AG04449 (cell line): ENCODE measurements at regions not wholly inside any gene's neighbourhood (a gene's known extent, or its start where the extent isn't known, plus 50 kb on each side); places are given as distances from the start of the nearest gene placed in this dataset.

ENCODE experiments used
- CTCF ChIA-PET: fragments of 350-600 bp; formaldehyde crosslinking; extraction: SDS; loops from one replicate; lab custom pipeline; 2021; ENCODE audit warnings: antibody characterized with exemption; lab: Yijun Ruan, JAX
- POLR2A ChIA-PET: fragments of 400-600, 350-600 bp; formaldehyde crosslinking; extraction: SDS; loops from one replicate; lab custom pipeline; 2020; ENCODE audit warnings: antibody characterized with exemption, inconsistent platforms; lab: Yijun Ruan, JAX
- DNase-seq: peaks from one replicate; pipeline ENCODE4 v3.0.0-alpha.2; 2010; ENCODE audit warnings: low read depth, low spot score
- H3K4me3 ChIP-seq: 2 replicates; pipeline ENCODE4 v1.5.1; 2011; ENCODE audit warnings: low read depth, mild to moderate bottlenecking, control low read depth, low read length
- TF ChIP-seq, protein P1 (sequence below): IDR thresholded peaks from one replicate; pipeline ENCODE4 v1.5.1; 2011; ENCODE audit warnings: mild to moderate bottlenecking, moderate library complexity, low read length, control low read depth, inconsistent platforms; ENCODE audit not compliant: insufficient read depth; ENCODE audit errors: missing control alignments

DNA sequence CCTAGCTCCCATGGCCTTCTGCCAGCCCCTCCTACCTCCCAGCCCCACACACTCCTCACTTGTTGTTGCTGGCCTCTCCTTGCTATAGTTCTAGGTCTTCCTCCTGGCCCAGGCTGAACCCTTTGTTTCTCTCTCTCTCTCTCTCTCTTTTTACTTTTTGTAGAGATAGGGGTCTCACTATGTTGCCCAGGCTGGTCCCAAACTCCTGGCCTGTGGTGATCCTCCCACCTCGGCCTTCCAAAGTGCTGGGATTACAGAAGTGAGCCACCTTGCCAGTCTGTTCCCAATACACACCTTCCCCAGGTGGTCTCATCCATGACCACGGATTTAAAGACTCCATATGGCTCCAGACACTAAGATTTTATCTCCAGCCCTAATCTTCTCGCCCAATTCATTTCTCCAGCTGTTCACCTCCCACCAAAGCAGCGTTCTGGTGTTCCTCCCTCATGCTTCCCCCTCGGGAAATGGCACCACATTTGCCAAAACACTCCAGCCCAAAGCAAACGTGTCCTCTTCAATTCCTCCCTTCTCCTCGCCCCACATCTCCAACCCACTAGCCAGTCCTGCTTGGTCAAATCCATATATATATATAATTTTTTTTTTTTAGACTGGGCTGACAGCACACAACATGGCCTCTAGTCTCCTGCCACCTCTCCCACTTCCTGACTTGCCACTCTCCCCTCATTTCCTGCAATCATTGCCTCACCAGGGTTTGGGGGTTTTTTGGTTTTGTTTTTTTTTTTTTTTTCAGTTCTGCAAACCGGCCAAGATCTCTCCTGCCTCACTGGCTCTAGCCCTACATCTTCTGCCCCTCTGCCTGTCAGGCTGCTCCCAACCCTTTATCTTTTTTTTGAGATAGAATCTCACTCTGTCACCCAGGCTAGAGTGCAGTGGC lies 104.4 kb downstream of the NCR2 start:
- POLR2A ChIA-PET = no interaction called here
- no peak overlapping the region for H3K4me3 ChIP-seq

DNA sequence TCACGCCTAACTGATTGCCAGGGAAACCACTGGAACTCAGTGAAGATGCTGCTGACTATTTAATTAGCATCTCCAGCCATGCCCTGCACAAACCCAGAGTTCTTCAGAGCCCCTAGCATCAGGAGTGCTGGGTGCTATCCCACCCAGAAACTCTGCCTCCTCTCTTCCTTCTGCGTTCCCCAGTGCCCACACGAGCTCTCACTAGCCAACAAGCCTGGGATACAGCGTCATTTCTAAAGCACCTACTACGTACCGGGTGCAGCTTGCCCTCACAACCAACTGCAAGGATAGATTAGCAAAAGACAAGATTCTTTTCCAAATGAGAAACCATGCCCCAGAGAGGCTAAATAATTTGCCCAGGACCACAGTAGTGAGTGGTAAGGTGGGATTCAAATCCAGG lies 105.2 kb upstream of the FOXP4 start:
- no peak for DNase-seq
- no peak overlapping the region for H3K4me3 ChIP-seq
- TF ChIP-seq, protein P1, sequence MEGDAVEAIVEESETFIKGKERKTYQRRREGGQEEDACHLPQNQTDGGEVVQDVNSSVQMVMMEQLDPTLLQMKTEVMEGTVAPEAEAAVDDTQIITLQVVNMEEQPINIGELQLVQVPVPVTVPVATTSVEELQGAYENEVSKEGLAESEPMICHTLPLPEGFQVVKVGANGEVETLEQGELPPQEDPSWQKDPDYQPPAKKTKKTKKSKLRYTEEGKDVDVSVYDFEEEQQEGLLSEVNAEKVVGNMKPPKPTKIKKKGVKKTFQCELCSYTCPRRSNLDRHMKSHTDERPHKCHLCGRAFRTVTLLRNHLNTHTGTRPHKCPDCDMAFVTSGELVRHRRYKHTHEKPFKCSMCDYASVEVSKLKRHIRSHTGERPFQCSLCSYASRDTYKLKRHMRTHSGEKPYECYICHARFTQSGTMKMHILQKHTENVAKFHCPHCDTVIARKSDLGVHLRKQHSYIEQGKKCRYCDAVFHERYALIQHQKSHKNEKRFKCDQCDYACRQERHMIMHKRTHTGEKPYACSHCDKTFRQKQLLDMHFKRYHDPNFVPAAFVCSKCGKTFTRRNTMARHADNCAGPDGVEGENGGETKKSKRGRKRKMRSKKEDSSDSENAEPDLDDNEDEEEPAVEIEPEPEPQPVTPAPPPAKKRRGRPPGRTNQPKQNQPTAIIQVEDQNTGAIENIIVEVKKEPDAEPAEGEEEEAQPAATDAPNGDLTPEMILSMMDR = no peak
- CTCF ChIA-PET = interaction anchor here (1.0 kb wide), 1 partner anchor 16 kb away, joined by 4 read pairs; no protein-coding TSS in a partner anchor
- POLR2A ChIA-PET = no interaction called here

More for the DNA sequence above, 104.4 kb downstream of the NCR2 start:
- TF ChIP-seq, protein P1 = no peak
- CTCF ChIA-PET = interaction anchor here (1.0 to 1.2 kb wide), 3 partner anchors 15 to 72 kb away, joined by 3 to 5 read pairs (median 4); no protein-coding TSS in a partner anchor
- DNase-seq = no peak

DNA sequence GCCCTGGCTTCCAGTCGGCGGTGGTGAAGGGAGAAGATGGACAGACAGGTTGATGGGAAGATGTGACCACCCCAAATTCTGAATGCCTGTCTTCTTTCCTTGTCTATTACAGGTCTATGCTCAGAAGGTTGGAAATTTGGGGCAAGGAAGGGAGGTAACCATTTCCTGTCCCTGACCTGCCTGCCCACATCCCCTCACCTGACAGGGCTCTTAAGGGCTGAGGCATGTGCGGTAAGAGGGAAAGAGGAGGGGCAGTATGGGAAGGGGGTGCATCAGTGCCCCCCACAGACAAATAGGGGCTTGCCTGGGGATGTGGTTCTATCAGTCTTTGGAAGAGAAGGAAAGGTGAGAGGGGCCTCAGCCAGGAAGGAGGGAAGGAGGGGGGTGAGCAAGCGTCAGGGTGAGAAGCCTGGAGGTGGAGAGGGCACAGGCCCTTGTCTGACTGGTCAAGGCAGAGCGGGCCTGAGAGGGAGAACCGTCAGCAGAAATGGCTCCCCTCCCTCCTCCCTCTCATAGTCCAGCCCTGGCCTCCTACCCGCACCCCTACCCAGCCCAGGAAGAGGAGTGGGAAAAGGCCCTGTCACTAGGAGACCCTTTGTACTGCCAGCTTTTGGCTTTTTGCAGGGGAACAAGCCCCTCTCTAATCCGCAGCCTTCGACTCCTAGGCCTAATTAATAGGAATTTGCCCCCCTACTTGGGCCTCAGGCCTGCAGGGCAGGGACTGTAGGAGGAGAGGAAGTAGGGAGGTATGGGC lies 104.4 kb upstream of the FOXP4 start:
- no peak overlapping the region for H3K4me3 ChIP-seq
- ChIA-PET CTCF (interaction anchor here (0.8 to 13.5 kb wide), 8 partner anchors 11 to 157 kb away, joined by 3 to 122 read pairs (median 7); no protein-coding TSS in a partner anchor), POLR2A (no interaction called here)
- no peak for DNase-seq
- TF ChIP-seq, protein P1 = no peak

DNA sequence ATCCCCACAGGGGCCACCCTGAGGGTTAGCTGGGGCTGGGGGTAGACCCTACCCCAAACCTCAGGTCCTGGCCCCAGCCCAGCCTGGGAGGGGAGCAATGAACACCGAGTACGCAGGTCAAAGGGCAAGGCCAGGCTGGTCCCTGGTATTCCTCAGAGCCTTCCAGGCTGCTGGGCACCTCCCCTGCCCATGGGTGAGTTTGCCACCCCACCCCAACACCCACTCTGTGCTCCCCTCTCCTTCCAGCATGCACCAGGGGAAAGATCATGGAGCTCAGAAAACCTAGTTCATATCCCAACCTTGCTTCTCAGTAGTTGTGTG lies 103.9 kb upstream of the FOXP4 start:
- no peak overlapping the region for H3K4me3 ChIP-seq
- DNase-seq = no peak
- TF ChIP-seq, protein P1 = no peak
- ChIA-PET CTCF (interaction anchor here (0.8 to 13.5 kb wide), 8 partner anchors 11 to 157 kb away, joined by 3 to 122 read pairs (median 7); no protein-coding TSS in a partner anchor), POLR2A (no interaction called here)

DNA sequence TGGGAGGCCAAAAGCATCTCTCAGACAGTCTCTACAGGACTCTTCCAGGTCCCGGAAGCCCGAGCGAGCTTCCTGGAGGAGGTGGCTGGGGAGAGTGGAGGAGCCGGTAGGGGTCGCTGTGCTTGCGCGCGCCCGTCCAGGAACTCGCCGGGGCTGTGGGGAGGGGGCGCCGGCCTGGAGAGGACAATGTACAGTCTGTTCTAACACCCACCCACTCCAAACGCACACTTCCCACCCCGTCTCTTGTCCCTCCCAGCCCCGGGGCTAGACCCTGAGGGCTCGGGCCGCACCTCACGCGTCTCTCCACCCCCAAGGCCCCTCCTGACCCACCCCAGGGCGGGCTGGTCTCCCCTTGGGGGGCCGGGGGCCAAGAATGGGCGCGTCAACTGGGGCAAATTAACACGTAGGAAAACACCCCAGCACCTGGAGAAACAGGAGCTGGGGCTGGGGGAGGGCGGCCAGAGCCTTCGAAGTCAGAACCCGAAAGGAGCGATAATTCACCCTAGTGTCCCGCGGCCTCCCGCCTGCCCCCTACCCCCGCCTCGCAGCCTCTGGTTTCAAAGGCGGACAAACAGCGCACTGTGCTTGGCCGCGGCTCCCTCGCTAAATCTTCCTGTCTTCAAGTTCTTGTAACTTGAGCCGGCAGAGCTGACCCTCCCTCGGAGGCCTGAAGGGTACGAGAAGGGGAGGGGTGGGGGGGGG lies 103.2 kb upstream of the FOXP4 start:
- ChIA-PET POLR2A (interaction anchor here (0.5 kb wide), 1 partner anchor 14 kb away, joined by 3 read pairs; no protein-coding TSS in a partner anchor), CTCF (interaction anchor here (0.6 to 13.5 kb wide), 14 partner anchors 10 to 241 kb away, joined by 3 to 122 read pairs (median 6); no protein-coding TSS in a partner anchor)
- no peak overlapping the region for H3K4me3 ChIP-seq
- no peak for DNase-seq
- TF ChIP-seq, protein P1 = peak; percentile 64
